ENCODE measurements at regions not wholly inside any gene's neighbourhood (a gene's known extent, or its start where the extent isn't known, plus 50 kb on each side); places are given as distances from the start of the nearest gene placed in this dataset.

DNA sequence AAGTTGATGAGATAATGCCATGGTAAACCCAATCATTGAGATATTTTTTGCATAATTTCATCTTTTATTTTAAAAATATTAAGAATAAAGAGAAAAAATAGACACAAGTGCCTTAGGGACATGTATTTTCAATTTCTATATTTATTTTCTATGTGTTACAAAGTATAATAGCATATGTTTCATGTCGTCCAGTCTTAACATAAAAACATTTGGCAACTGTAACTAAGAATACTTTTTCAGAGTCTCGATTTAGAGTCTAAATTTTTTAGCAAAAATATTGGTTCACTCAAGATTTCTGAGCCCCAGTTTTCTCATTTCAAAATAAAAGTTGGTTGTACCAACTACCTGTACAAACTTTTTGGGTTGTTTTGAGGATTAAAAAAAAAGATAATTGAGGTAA, 511.4 kb upstream of the ZNF385D start:
- Histone ChIP-seq H3K27ac (no peak overlapping the region), H3K9ac (ENCODE audit: insufficient read length) (no peak overlapping the region), H3K36me3 (ENCODE audit: insufficient read depth, low read length) (no peaks in the 10 kb centered on the region), H3K4me3 (no peak overlapping the region), H3K9me3 (ENCODE audit: low read depth, low read length) (no peaks in the 10 kb centered on the region)
- TF ChIP-seq POLR2AphosphoS5 (IDR thresholded peaks at IDR 0.05; ENCODE audit: borderline replicate concordance, low read depth, low read length) (no peak), FOXP2 (optimal IDR thresholded peaks at IDR 0.05; ENCODE audit: control extremely low read depth, extremely low read length, insufficient read depth) (no peak)
- no peak for DNase-seq (ENCODE audit: low read depth, low spot score)

DNA sequence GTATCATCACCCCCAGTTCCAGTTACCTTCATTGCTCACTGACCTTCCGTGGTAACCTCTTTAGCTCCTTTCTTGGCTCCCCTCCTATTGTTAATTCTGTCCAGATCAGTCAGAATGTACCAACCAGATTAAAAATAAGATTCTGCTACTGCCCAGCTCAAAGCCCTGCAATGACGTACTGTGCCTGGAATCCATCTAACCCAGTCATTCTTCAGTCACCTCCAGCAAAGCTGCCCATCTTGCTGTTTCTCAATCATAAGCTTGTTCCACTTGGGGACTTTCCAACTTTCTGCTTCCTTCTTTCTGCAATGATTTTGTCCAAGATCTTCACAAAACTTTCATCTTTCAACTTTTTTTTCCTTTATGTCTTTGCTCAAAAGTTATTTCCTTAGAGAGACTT, 512.0 kb upstream of the ZNF385D start:
- Histone ChIP-seq H3K36me3 (ENCODE audit: insufficient read depth, low read length) (no peaks in the 10 kb centered on the region), H3K9me3 (ENCODE audit: low read depth, low read length) (no peaks in the 10 kb centered on the region), H3K27ac (no peak overlapping the region), H3K4me3 (no peak overlapping the region), H3K9ac (ENCODE audit: insufficient read length) (no peak overlapping the region)
- DNase-seq (ENCODE audit: low read depth, low spot score): no peak
- TF ChIP-seq FOXP2 (optimal IDR thresholded peaks at IDR 0.05; ENCODE audit: control extremely low read depth, extremely low read length, insufficient read depth) (no peak), POLR2AphosphoS5 (IDR thresholded peaks at IDR 0.05; ENCODE audit: borderline replicate concordance, low read depth, low read length) (no peak), EZH2 (IDR thresholded peaks at IDR 0.05) (no peak)

DNA sequence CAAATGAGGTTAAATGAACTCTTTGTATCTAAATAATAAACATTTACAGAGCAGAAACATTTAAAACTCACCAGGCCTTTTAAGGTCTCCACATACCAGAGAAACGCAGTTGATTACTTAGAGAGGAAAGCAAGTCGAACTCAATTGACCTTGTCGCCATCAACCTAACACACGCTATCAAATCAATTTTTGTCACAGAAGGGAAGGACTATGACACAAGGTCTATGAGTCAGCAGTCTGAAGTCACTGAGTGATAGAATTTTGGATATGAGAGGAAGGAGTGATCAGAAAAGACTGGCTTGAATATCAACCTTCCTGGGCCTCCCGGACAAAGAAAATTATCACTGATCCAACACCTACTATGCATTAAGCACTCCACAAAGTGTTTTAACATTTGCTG, 514.4 kb upstream of the ZNF385D start:
- no peaks in the 10 kb centered on the region for H3K9me3 ChIP-seq (ENCODE audit: low read depth, low read length)
- no peak for TF ChIP-seq EZH2 (IDR thresholded peaks at IDR 0.05)
- no peak for TF ChIP-seq POLR2AphosphoS5 (IDR thresholded peaks at IDR 0.05; ENCODE audit: borderline replicate concordance, low read depth, low read length)
- no peak for TF ChIP-seq FOXP2 (optimal IDR thresholded peaks at IDR 0.05; ENCODE audit: control extremely low read depth, extremely low read length, insufficient read depth)
- H3K9ac ChIP-seq (ENCODE audit: insufficient read length): no peak overlapping the region
- no peak overlapping the region for H3K27ac ChIP-seq
- H3K4me3 ChIP-seq: no peak overlapping the region
- no peak for DNase-seq (ENCODE audit: low read depth, low spot score)
- H3K36me3 ChIP-seq (ENCODE audit: insufficient read depth, low read length): no peaks in the 10 kb centered on the region

DNA sequence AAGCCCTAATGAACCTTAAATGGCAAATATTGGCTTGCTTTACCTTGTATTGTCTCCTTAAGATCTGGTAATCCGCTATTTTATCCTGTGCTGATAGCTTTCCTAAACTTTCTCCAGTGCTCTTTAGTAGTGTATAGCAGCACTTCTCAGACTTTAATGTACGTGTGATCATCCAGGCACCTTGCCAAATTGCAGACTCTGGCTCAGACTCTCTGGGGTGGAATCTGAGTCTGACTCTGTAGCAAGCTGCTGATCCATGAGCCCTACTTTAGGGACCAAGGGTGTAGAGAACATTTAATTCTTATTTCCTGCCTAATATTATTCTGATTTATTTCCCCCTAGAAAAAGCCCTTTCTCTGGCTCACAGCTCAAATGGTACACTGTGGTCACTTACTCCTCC, 518.8 kb upstream of the ZNF385D start:
- DNase-seq (ENCODE audit: low read depth, low spot score): no peak
- TF ChIP-seq EZH2 (IDR thresholded peaks at IDR 0.05) (no peak), POLR2AphosphoS5 (IDR thresholded peaks at IDR 0.05; ENCODE audit: borderline replicate concordance, low read depth, low read length) (no peak), FOXP2 (optimal IDR thresholded peaks at IDR 0.05; ENCODE audit: control extremely low read depth, extremely low read length, insufficient read depth) (no peak)
- no peaks in the 10 kb centered on the region for H3K36me3 ChIP-seq (ENCODE audit: insufficient read depth, low read length)
- H3K27ac ChIP-seq: no peak overlapping the region
- no peaks in the 10 kb centered on the region for H3K9me3 ChIP-seq (ENCODE audit: low read depth, low read length)
- no peak overlapping the region for H3K4me3 ChIP-seq
- no peak overlapping the region for H3K9ac ChIP-seq (ENCODE audit: insufficient read length)

DNA sequence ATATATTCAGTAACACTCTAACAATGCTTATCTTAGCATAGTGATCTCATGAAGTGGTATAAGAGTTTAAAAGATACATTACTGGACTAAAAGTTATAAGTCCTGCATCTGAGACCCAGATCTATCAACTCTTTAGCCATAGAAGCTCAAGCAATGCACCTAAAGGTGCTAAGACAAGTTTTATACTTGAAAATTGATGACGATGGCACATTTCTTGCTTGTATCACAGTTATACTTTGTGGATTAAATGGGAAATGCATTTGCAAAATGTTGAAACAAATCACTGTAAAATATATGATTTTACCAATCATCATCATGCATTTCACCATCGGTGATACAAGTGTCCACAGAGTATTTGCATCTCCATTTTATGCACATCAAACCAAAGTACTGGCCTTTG, 525.3 kb upstream of the ZNF385D start:
- no peak for TF ChIP-seq FOXP2 (optimal IDR thresholded peaks at IDR 0.05; ENCODE audit: control extremely low read depth, extremely low read length, insufficient read depth)
- TF ChIP-seq POLR2AphosphoS5 (IDR thresholded peaks at IDR 0.05; ENCODE audit: borderline replicate concordance, low read depth, low read length): no peak
- no peak for TF ChIP-seq EZH2 (IDR thresholded peaks at IDR 0.05)
- no peak overlapping the region for H3K27ac ChIP-seq
- no peak overlapping the region for H3K4me3 ChIP-seq

DNA sequence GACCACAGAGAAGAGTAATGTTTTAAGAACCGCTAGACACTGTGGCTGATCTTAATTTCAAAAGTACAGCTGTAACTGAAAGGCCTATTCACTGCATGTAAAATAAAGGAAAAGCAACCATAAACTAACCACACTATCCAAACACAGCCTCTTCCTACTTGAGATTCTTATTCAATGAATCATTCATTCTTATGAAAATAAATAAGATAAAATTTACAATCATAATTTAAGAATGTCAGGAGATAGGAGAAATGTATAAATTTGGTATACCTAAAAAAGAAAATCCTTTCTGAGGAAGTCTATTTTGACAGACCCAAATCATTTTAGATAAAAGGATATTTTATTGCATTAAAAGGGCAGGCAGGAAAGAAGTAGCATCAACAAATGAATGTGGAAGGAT, 533.5 kb upstream of the ZNF385D start:
- DNase-seq (ENCODE audit: low read depth, low spot score): no peak
- H3K9me3 ChIP-seq (ENCODE audit: low read depth, low read length): no peaks in the 10 kb centered on the region
- H3K4me3 ChIP-seq: no peak overlapping the region
- no peak overlapping the region for H3K27ac ChIP-seq
- no peaks in the 10 kb centered on the region for H3K36me3 ChIP-seq (ENCODE audit: insufficient read depth, low read length)
- TF ChIP-seq POLR2AphosphoS5 (IDR thresholded peaks at IDR 0.05; ENCODE audit: borderline replicate concordance, low read depth, low read length) (no peak), EZH2 (IDR thresholded peaks at IDR 0.05) (no peak), FOXP2 (optimal IDR thresholded peaks at IDR 0.05; ENCODE audit: control extremely low read depth, extremely low read length, insufficient read depth) (no peak)
- no peak overlapping the region for H3K9ac ChIP-seq (ENCODE audit: insufficient read length)

More for the DNA sequence above, 525.3 kb upstream of the ZNF385D start:
- no peak for DNase-seq (ENCODE audit: low read depth, low spot score)
- no peaks in the 10 kb centered on the region for H3K9me3 ChIP-seq (ENCODE audit: low read depth, low read length)
- no peak overlapping the region for H3K9ac ChIP-seq (ENCODE audit: insufficient read length)
- H3K36me3 ChIP-seq (ENCODE audit: insufficient read depth, low read length): no peaks in the 10 kb centered on the region

DNA sequence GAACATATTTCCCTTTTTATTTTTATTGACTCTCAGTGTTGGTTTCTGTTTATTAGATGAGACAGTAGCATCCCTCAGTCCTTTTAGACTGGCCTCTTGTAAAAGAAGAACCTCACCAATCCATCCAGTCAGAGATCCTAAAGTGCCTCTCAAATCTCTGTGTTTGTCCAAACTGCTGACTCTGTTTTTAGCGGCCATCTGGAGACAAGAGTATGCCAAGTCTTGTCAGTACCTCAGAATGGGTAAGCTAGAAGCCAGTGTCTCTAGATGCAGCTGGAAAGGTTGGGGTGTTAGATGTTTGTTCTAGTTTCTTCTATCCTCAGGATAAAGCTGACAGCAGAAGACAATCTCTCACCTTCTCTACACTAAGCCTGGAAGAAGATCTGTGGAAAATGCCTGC, 537.7 kb upstream of the ZNF385D start:
- Histone ChIP-seq H3K36me3 (ENCODE audit: insufficient read depth, low read length) (no peaks in the 10 kb centered on the region), H3K27ac (no peak overlapping the region), H3K9ac (ENCODE audit: insufficient read length) (no peak overlapping the region), H3K4me3 (no peak overlapping the region), H3K9me3 (ENCODE audit: low read depth, low read length) (no peaks in the 10 kb centered on the region)
- no peak for DNase-seq (ENCODE audit: low read depth, low spot score)
- no peak for TF ChIP-seq EZH2 (IDR thresholded peaks at IDR 0.05)
- no peak for TF ChIP-seq FOXP2 (optimal IDR thresholded peaks at IDR 0.05; ENCODE audit: control extremely low read depth, extremely low read length, insufficient read depth)
- TF ChIP-seq POLR2AphosphoS5 (IDR thresholded peaks at IDR 0.05; ENCODE audit: borderline replicate concordance, low read depth, low read length): no peak

DNA sequence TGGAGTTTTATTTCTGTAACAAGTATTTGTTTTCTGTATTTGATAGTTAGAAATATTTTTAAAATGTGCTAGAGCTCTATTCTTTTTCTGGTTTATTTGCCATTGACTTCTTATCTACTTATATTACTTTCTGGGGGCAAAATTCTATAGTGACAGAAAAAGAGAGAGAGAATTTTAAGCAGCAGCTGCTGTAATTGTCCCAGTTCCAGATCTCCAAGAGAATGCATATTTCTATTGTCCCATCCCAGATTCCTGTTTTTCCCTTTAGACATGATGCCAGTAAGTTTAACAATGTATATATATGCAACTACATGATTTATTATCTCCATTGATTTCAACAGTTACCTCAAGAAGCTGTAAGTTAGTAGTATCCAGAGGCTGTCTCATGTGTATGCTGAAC, 541.7 kb upstream of the ZNF385D start:
- Histone ChIP-seq H3K9me3 (ENCODE audit: low read depth, low read length) (no peaks in the 10 kb centered on the region), H3K9ac (ENCODE audit: insufficient read length) (no peak overlapping the region)
- no peak for TF ChIP-seq FOXP2 (optimal IDR thresholded peaks at IDR 0.05; ENCODE audit: control extremely low read depth, extremely low read length, insufficient read depth)
- TF ChIP-seq EZH2 (IDR thresholded peaks at IDR 0.05): no peak
- no peak for TF ChIP-seq POLR2AphosphoS5 (IDR thresholded peaks at IDR 0.05; ENCODE audit: borderline replicate concordance, low read depth, low read length)

DNA sequence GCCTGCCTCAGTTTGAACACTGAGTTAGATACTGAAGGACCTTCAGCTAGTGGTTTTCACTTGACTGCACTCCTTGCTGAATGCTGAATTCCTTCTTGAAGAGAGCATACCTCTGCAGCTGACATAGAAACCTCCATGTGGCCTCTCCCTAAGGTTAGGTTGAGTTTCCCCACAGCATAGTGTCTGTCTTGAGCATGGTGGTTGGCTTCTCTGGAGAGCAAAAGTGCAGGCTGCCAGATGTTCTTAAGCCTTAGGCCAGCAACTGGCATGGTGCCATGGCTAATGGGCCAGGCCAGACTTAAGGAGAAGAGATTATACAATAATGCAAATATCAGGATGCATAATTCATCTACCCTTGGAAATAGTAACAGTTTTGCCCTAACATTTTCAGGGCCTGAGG, 545.6 kb upstream of the ZNF385D start:
- TF ChIP-seq POLR2AphosphoS5 (IDR thresholded peaks at IDR 0.05; ENCODE audit: borderline replicate concordance, low read depth, low read length) (no peak), EZH2 (IDR thresholded peaks at IDR 0.05) (no peak), FOXP2 (optimal IDR thresholded peaks at IDR 0.05; ENCODE audit: control extremely low read depth, extremely low read length, insufficient read depth) (no peak)
- Histone ChIP-seq H3K9ac (ENCODE audit: insufficient read length) (no peak overlapping the region), H3K36me3 (ENCODE audit: insufficient read depth, low read length) (no peaks in the 10 kb centered on the region), H3K9me3 (ENCODE audit: low read depth, low read length) (no peaks in the 10 kb centered on the region), H3K27ac (no peak overlapping the region), H3K4me3 (no peak overlapping the region)
- DNase-seq (ENCODE audit: low read depth, low spot score): no peak

More for the DNA sequence above, 541.7 kb upstream of the ZNF385D start:
- H3K36me3 ChIP-seq (ENCODE audit: insufficient read depth, low read length): no peaks in the 10 kb centered on the region
- no peak overlapping the region for H3K4me3 ChIP-seq
- H3K27ac ChIP-seq: no peak overlapping the region
- DNase-seq (ENCODE audit: low read depth, low spot score): no peak

Measured in SK-N-MC (cell line).